Amniotic stem cell (primary cell): ENCODE measurements at regions not wholly inside any gene's neighbourhood (a gene's known extent, or its start where the extent isn't known, plus 50 kb on each side); places are given as distances from the start of the nearest gene placed in this dataset.

Source experiments
- DNase-seq: peaks from one replicate; lab custom pipeline; 2025; lab: John Stamatoyannopoulos, UW

GRCh38 chr20:6693178-6693807 lies 74.2 kb upstream of the BMP2 start:
- DNase-seq, result no peak

- DNase-seq, result no peak
Observed at GRCh38 chr20:6692566-6693173, 74.8 kb upstream of the BMP2 start.

GRCh38 chr20:6691516-6691915 lies 76.0 kb upstream of the BMP2 start:
- DNase-seq, result no peak

- DNase-seq, result no peak
Observed at GRCh38 chr20:6689339-6689973, 78.0 kb upstream of the BMP2 start.

GRCh38 chr20:6686171-6686570 lies 81.3 kb upstream of the BMP2 start:
- DNase-seq, result no peak

- DNase-seq, result no peak
Observed at GRCh38 chr20:6685626-6686025, 81.9 kb upstream of the BMP2 start.

GRCh38 chr20:6685181-6685582 lies 82.3 kb upstream of the BMP2 start:
- DNase-seq, result no peak

GRCh38 chr20:6683021-6683977 lies 84.2 kb upstream of the BMP2 start:
- DNase-seq, result no peak

GRCh38 chr20:6680854-6681253 lies 86.6 kb upstream of the BMP2 start:
- no peak for DNase-seq

- no peak for DNase-seq
Observed at GRCh38 chr20:6680441-6680840, 87.0 kb upstream of the BMP2 start.

- DNase-seq, result no peak
Observed at GRCh38 chr20:6679086-6679485, 88.4 kb upstream of the BMP2 start.

- DNase-seq, result no peak
Observed at GRCh38 chr20:6678101-6678500, 89.4 kb upstream of the BMP2 start.

- no peak for DNase-seq
Observed at GRCh38 chr20:6674831-6675230, 92.7 kb upstream of the BMP2 start.

- no peak for DNase-seq
Observed at GRCh38 chr20:6673071-6673470, 94.4 kb upstream of the BMP2 start.

- DNase-seq, result no peak
Observed at GRCh38 chr20:6671829-6672228, 95.7 kb upstream of the BMP2 start.

- no peak for DNase-seq
Observed at GRCh38 chr20:6668546-6668945, 98.9 kb upstream of the BMP2 start.

- DNase-seq, result no peak
Observed at GRCh38 chr20:6665621-6666355, 101.7 kb upstream of the BMP2 start.

- DNase-seq, result no peak
Observed at GRCh38 chr20:6665161-6665560, 102.3 kb upstream of the BMP2 start.

- DNase-seq, result no peak
Observed at GRCh38 chr20:6664574-6664973, 102.9 kb upstream of the BMP2 start.

GRCh38 chr20:6663751-6664388 lies 103.6 kb upstream of the BMP2 start:
- DNase-seq, result no peak

- no peak for DNase-seq
Observed at GRCh38 chr20:6663104-6663503, 104.4 kb upstream of the BMP2 start.
